Stimulated activated CD4-positive, alpha-beta T cell treated with anti-CD3 and anti-CD28 coated beads, Interleukin-4, amount 100 ng/mL, for 48 hours (primary cell): ENCODE measurements at regions not wholly inside any gene's neighbourhood (a gene's known extent, or its start where the extent isn't known, plus 50 kb on each side); places are given as distances from the start of the nearest gene placed in this dataset.
"Not testable (repeated sequence)": the region's sequence is repeated elsewhere in the genome, so short reads cannot be mapped to it uniquely, and the experiment has no call there.

Source experiments
- DNase-seq, 2 donors: peaks; one replicate each; pipeline ENCODE4 v3.0.0-alpha.2; 2020; ENCODE audit warnings: low read depth in 2 of 2

DNA sequence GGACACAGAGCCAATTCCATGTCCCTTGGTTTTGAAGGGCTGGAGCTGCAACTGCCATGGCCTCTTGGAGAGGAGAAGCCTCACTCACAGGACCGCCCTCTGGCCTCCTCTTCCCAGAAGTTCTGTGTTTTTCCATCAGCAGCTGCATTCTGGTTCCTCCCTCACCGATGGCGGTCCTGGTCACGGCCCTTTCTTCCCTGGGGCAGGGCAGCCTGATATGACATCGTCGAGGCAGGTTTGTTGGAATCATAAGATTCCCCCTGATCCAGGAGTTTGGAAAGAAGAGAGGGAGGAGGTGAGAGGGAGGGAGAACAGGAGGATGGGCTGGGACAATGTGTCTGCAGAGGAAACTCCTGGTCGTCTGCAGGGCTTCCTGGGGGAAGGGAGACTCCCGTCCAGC, 82.7 kb upstream of the PDZD8 start:
- DNase-seq, result no peak

DNA sequence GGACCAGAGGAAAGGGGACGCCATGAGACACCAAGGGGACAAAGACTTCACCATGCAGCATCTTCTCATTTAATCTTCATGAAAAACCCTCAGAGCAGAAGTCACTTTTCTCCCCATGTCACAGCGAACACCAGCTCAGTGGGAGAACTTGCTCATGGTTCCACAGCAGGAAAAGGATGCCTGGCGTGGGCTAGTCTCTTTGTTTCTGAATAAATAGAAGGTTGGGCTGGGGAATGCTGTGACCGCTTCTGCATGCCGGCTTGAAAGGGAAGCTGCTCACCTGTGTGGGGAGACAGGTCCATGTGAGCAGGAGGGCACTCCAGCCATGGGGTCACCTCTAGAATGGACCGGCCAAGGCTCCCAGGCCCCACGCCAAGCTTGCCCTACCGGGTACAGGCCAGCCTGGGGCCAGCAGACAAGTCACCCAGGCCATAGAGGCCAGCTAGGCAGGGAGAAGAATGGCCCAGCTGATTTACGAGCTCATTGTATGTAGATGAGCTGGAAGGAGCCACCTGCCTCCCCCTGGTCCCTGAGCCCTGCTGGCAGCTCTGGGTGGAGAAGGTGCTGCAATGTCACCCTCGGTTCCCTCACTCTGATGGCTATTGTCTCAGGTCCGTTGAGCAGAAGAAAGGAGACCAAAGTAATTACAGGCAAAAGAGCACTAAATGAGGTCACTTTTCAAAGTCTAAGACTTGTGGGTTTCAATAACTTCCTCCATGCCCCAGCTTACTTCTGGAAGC, 82.0 kb upstream of the PDZD8 start:
- no peak for DNase-seq

DNA sequence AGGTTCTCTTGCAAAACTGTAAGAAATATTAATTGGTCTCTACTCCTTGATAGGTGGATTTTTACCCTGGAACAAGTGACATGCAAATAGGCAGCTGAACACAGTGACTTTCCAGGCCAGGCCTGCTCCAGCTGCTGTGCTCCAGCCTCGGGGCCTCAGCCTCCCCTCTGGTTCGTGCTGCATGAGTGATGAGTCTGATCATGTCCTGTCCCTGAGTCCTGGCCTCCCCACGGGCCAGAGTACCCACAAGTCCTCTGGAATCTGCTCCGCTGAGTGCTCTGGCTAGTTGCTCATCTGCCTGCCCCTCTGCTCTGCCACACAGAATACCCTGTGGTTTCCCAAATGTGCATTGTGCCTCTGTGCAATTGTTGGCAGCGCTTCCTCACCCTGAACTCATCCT, 80.1 kb upstream of the PDZD8 start:
- DNase-seq, result no peak

DNA sequence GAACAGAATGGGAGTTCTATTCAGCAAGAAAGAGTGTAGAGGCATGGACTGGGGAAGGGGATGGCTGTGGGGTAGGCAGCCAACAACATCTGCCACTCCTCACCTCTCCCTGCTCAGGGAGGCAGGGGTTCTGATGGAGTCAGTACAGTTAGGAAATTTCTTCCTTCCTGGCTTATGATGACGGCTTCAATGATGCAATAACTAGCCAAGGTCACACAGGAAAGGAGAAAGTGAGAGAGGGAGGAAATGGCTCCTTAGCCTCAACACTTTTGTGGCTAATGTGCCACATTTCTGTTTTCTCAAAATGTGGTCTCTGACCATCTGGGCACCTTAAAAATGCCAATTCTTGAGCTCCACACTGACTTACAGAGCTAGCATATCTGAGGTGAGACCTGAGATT, 79.3 kb upstream of the PDZD8 start:
- no peak for DNase-seq

DNA sequence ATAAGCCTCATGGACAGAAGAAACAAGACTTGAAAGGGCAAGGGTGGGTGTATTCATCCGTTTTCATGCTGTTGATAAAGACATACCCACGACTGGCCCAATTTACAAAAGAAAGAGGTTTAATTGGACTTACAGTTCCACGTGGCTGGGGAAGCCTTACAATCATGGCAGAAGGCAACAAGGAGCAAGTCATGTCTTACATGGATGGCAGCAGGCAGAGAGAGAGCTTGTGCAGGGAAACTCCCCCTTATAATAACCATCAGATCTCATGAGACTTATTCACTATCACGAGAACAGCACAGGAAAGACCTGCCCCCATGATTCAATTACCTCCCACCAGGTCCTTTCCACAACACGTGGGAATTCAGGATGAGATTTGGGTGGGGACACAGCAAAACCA, 78.2 kb upstream of the PDZD8 start:
- not testable (repeated sequence) for DNase-seq

DNA sequence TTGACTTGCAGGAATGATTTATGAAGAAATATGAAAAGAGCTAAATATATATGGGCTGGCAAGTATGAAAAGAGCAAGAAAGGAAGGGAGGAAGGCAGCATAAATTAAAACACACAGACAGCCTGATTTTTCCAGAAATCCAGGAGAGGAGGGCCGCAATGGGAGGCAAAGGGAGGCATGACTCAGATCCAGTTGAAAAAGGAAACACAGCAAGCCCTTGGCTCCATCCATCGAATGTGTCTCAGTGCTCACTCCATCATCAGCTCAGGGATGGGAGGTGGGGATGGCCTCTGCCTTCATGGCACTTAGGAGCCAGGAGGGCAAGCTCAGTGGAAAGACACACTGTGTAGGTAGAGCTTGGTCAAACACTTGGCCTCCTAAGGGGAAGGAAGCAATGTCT, 75.7 kb upstream of the PDZD8 start:
- no peak for DNase-seq

DNA sequence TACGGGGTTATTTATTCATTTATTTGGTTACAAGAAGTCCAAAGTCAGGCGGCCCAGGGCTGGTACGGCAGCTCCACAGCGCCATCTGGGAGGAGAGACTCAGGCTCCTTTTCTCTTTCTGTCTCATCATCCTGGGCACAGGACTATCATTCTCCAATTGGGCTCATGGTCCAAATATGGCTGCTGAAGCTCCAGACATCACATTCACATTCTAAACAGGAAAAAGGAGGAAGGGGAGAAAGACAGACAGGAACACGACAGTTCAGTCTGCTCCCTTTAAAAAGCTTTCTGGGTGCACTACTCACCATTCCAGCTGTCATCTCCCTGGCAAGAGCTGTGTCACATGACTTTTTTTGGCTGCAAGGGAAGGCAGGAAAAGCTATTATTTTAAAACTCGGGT, 74.4 kb upstream of the PDZD8 start:
- DNase-seq, result no peak

DNA sequence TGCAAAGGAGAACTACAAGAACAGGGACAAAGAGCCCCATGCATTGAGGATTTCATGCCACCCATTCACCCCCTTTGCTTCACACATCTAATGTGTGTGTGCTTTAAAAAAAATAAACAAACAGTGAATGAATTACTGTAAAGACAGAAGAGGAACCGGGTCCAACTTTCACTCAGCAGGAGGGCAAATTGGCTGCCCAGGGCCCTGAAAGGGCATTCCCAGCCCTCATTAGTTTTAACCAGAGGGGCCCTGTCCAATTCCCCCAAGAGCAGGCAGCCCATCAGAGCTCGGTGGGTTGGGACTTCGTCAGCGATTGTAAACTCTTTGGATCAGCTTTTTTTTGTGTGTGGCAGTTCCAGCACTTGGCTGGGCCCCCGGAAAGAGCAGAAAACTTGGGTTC, 73.6 kb upstream of the PDZD8 start:
- no peak for DNase-seq

DNA sequence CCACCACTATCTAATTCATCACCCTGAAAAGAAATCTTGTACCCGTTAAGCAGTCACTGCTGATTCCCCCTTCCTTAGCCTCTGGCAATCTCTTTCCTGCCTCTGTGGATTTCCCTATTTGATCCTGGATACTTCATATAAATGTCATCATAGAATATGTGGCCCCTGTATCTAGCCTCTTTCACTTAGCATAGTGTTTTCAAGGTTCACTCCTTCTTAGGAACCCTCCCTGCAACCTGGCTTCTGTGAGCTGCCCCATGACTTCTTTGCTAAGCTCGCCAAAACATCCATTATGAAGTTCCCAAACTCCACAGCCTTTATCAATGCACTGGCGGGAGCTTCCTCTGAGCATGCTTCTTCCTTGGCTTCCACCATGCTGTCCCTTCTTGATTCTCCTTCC, 70.8 kb upstream of the PDZD8 start:
- DNase-seq, result no peak

DNA sequence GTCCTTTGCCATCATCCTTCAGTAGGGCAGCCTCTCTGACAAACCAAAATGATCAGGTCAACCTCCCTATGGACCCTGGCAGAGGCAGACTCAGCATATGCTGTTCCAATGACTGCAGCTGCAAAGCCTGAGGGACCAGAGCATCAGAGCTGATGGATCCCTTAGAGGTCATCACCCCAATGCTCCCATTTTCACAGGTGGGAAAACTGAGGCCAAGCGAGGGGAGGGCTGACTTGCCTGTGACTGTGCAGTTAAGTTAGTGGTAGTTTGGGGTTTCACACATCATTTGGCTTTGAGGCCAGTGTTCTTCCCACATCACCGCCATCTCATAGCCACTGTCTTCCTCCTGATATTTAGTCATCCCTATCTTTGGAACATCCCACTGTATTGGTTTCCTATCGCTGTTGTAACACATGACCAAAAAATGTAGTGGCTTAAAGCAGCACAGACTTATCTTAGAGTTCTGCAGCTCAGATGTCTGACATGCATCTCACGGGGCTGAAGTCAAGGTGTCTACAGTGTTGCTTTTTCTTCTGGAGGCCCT, 69.3 kb upstream of the PDZD8 start:
- DNase-seq, result no peak

DNA sequence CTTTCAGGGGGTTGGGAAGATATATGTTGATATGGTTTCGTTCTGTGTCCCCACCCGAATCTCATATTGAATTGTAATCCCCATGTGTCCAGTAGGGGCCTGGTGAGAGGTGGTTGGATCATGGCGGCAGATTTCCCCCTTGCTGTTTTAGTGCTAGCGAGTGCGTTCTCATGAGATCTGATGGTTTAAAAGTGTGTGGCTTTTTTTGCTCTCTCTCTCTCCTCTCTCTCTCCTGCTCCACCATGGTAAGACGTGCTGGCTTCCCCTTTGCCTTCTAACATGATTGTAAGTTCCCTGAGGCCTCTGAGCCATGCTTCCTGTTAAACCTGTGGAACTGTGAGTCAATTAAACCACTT, 68.4 kb upstream of the PDZD8 start:
- DNase-seq, result no peak

DNA sequence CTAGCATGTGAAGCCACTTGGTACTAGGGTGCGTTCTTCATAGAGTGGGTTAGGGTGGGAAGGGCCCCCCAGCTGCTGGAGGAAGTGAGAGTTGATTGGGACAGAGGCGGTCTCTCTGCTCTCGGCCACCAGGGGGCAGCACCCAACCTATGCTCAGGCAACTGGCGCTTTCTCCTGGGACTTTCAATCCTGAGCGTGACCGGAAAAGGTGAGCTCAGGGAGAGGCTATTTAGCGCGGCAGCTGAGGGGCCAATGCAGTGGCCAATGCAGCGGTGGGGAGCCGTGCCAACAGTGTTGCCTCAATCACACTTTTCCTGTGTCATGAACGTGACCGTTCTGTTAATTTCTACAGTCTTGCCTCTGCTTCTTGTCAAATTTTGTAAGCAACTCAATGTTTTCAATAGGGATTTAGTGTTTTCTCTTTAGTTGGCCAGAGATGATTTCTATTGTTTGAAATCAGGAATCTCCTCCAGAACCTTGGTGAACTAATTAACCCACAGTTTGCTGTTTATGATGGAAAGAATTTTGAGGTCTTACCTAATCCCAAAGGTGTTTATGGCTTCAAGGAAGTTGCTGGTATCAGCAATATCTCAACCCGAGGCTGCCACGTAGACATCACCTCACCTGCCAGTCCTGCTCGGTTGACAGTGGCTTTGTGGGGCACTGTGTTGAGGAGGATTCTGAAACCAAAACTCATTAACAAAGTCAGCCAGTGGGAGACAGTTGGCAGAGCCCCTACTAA, 67.9 kb upstream of the PDZD8 start:
- peak; percentile 47 to 60 for DNase-seq

DNA sequence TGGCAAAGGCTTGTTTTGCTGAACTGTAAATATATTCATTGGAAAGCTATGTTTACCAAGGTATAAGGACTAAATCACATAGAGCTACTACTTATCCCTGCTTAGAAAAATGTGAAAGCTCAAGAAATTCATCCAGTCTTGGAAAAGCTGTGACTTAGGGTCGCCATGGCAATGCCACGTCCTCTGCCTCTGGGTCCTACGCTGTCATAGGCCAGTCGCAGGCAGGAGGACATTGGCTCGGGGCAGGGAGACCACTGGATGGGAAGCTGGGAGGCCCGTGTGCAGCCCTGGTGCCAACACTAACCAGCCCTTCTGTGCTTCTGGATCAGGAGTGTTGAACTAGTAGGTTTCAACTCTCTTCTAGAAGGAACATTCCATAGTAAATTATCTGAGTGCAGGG, 67.3 kb upstream of the PDZD8 start:
- no peak for DNase-seq

DNA sequence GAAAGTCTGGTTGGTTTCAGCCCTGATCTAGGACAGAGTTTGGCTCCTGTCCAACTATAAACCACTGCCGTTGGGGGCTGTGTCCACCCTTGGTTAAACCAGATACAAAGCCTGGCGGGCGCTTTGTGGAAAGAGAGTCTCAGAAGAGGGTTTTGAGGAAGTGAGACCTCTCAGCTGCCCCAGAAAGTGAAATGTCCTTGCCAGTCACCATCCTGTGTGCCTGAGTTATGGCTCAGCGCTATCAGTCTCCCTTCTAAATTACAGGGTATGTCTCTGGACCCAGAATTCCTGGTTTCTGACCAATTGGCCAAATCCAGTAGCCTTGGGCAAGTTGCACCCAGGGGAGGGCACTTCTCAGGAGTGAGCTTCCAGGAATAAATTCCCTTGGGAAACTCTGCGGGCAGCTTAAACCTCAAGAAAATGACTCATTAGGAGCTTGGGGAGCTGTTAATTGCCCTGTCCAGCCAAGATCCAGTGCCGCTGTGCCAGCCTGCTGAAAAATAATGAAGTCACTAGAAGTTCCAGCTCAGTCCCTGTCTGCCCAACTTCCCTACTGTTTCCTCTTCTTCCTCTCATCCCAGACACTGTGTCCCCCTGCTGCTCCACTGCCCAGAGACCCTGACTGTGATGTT, 66.7 kb upstream of the PDZD8 start:
- no peak for DNase-seq

DNA sequence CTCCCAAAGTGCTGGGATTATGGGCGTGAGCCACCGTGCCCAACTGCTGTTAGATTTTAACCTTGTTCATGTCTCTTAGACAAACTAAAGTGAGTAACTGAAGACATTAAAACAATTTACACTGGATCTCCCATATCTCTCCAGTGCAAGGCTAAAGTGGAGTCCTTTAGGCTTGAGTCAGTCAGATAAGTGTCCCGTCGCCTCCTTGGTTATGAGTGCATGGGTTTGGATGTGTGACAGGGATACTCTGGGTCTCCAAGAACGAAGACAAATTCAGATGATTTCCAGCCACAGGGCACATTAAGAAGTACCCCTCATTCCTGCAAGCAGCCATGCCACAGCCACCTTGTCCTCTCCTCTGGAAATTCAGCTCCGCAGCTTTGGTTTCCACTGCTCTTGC, 66.1 kb upstream of the PDZD8 start:
- no peak for DNase-seq

DNA sequence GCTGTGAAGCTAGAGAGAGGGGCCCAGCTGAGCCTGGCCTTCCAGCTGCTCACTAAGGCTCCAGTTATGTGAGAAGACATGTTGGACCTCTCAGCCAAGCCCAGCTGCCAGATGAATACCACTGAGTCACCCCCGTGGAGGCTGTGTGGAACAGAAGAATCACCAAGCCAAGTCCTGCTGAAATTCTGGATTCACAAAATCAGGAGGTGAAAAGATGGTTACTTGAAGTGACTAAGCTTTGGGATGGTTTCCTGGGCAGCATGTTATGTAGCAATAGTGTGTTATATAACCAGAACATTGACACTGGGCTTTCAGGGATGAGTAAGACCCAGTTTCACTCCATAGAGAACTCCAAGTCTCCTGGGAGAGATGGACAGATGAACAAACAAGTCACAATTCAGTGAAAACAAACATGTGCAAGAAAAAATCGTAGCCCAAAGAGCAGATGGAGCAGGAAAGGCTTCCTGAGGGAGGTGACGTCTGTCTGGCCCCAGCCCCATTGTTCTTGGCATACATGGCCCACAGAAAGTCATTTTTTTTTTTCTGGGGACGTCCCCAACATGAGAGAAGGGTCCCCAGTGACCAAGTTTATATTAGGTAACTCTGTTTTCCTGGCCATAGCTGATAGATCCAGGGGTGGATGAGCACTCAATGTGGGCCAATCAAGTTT, 64.1 kb upstream of the PDZD8 start:
- DNase-seq, result no peak

DNA sequence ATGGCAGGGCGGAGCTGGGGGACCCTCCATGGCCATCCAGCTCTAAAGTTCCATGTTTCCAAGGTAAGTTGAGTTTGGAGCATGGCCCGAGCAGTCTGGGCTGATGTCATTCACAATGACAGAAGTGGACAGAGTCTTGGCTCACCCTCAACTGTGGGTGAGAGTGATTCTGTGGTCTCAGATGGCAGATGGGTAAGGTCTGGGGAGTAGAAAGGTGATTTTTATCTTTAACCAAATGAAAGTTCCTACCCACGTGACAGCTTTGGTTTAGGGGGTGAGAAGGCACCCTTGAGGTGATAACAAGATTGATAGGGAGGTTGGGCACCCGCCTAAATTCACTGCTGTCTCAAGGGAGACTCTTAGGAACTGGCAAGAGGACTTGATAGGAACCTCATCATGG, 57.6 kb upstream of the PDZD8 start:
- no peak for DNase-seq

DNA sequence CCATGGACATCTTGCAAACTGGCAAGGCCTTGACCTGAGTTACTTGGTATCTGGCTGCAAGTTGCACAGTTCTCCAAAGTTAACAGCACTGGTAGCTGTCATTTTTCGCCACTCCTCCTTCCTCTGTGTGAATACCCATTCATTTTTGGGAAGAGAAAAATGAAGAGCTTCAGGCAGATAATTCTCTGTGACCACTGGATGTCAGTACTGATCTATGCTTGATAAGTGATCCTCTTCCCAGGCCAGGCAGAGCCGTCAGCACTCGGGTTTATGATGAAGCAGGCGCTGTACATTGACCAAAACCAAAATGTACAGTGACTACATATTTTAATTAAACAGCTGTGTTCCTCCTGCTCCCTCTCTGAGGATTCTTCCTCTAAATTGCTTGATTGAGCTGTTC, 55.9 kb upstream of the PDZD8 start:
- no peak for DNase-seq

DNA sequence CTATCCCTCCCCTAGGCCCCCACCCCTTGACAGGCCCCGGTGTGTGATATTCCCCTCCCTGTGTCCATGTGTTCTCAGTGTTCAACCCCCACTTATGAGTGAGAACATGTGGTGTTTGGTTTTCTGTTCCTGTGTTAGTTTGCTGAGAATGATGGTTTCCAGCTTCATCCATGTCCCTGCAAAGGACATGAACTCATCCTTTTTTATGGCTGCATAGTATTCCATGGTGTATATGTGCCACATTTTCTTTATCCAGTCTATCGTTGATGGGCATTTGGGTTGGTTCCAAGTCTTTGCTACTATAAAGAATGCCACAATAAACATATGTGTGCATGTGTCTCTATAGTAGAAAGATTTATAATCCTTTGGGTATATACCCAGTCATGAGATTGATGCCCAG, 55.3 kb upstream of the PDZD8 start:
- DNase-seq, result not testable (repeated sequence)

DNA sequence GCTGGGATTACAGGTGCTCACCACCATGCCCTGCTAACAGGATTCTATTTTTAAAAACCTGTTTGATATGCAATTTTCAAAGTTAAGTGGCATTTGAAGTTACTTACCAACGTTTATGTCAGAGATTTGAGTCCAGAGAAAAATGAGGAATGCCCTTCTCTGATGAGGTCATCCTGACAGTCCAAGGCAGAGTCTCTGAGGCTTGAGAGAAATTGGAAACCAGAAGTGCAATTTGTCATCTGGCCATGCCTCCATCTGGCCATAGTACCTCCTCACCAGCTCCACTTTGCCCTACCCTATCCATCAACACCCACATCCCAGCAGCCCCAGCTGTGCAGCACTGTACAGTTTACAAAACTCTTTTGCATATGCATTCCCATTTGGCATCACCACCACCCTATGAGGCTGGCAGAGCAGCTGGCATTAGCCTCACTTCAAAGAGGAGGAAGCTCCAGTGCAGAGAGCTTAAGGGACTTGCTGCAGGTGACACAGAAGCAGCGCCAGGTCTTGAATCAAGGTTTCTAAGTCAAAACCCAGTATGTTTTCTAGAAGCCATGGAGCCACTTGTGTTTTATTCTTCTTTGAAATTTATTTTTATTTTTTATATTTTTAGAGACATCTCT, 54.5 kb upstream of the PDZD8 start:
- DNase-seq, result no peak

DNA sequence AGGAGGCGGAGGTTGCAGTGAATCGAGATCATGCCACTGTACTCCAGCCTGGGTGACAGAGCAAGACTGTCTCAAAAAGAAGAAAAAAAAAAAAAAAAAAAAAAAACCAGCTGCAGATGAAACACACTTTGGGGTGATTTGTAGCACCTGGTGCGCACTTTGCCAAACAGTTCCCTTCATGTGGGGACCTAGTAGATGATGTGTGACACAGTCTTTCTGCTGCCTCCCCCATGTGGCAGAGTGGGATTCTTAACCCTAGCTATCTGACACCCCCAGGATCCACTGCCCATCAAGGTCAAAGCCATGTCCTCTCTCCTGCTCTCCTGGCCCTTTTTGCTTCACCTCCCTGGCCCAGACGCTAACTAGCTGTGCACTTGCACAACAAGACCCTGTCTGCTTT, 52.1 kb upstream of the PDZD8 start:
- DNase-seq, result no peak

DNA sequence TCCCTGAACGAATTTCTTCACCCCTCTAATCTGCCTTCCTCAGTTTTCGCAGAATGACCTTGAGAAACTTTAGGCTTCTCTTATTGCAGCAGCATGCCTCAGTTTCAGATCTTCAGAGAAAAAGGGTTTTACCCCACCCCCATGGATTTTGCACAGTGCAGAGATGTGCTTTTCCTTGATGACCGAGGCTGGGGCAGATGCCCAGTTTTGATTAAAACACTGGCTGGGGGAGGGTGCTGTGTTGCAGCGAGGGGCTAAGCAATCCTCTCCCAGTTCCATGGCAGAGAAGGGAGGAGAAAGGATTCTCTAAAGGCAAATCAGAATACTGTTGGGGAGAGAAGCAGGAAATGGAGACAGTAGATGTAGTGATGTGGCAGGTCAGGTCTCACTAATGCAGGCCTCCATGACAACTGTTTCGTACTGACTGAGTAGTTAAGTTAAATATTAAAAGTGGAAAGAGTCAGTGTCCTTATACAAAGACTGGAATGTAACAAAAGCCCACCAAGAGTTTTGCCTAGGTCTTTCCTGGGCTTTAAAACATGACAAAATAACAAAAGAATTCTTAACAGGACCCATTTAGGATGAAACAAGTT, 50.8 kb upstream of the PDZD8 start:
- no peak for DNase-seq
